GM10266 (cell line): ENCODE measurements at regions not wholly inside any gene's neighbourhood (a gene's known extent, or its start where the extent isn't known, plus 50 kb on each side); places are given as distances from the start of the nearest gene placed in this dataset.

Experiments used
- DNase-seq: peaks from one replicate; pipeline ENCODE4 v3.0.0; 2012; ENCODE audit errors: extremely low spot score
- CTCF ChIP-seq: IDR thresholded peaks from 2 replicates; pipeline ENCODE4 v1.5.1; 2012; ENCODE audit warnings: mild to moderate bottlenecking, low read depth; ENCODE audit not compliant: control insufficient read depth, insufficient read depth; ENCODE audit errors: missing control alignments

- no peak for TF ChIP-seq CTCF
- DNase-seq: no peak
Measured at GRCh38 chr1:42096554-42096953, 56.7 kb upstream of the GUCA2B start.

- no peak for TF ChIP-seq CTCF
- DNase-seq: no peak
Measured at GRCh38 chr1:42089246-42089645, 64.0 kb upstream of the GUCA2B start.

GRCh38 chr1:42086146-42086545 lies 67.1 kb upstream of the GUCA2B start:
- no peak for TF ChIP-seq CTCF
- no peak for DNase-seq

- no peak for DNase-seq
Measured at GRCh38 chr1:42085596-42085995, 67.6 kb upstream of the GUCA2B start.

GRCh38 chr1:42081475-42081874 lies 71.7 kb upstream of the GUCA2B start:
- no peak for TF ChIP-seq CTCF
- DNase-seq: no peak

More at GRCh38 chr1:42085596-42085995, 67.6 kb upstream of the GUCA2B start:
- TF ChIP-seq CTCF: no peak

GRCh38 chr1:42075179-42075578 lies 78.0 kb upstream of the GUCA2B start:
- no peak for TF ChIP-seq CTCF
- DNase-seq: no peak

- DNase-seq: no peak
- no peak for TF ChIP-seq CTCF
Measured at GRCh38 chr1:42070996-42071395, 82.2 kb upstream of the GUCA2B start.

- no peak for TF ChIP-seq CTCF
- no peak for DNase-seq
Measured at GRCh38 chr1:42057800-42058199, 95.4 kb upstream of the GUCA2B start.
